Neural crest cell (in vitro differentiated cells): ENCODE measurements at regions not wholly inside any gene's neighbourhood (a gene's known extent, or its start where the extent isn't known, plus 50 kb on each side); places are given as distances from the start of the nearest gene placed in this dataset.
"Not testable (repeated sequence)": the region's sequence is repeated elsewhere in the genome, so short reads cannot be mapped to it uniquely, and the experiment has no call there.

Source experiments
- DNase-seq: peaks from one replicate; pipeline ENCODE4 v3.0.0; 2021; ENCODE audit warnings: low read depth, mixed read lengths, low spot score
- H3K27ac Mint-ChIP-seq: one replicate; pipeline ENCODE4 v1.8.0; 2021; ENCODE audit warnings: mild to moderate bottlenecking, mixed read lengths; ENCODE audit not compliant: unreplicated experiment
- H3K27me3 Mint-ChIP-seq: 2 replicates; pipeline ENCODE4 v1.8.0; 2021; ENCODE audit warnings: low read depth, mild to moderate bottlenecking, mixed read lengths
- H3K36me3 Mint-ChIP-seq: 2 replicates; pipeline ENCODE4 v1.8.0; 2021; ENCODE audit warnings: low read depth, mild to moderate bottlenecking, mixed read lengths
- H3K4me1 Mint-ChIP-seq: 2 replicates; pipeline ENCODE4 v1.8.0; 2021; ENCODE audit warnings: mixed read lengths
- H3K4me3 Mint-ChIP-seq: one replicate; pipeline ENCODE4 v1.8.0; 2021; ENCODE audit warnings: mild to moderate bottlenecking, mixed read lengths
- H3K9me3 Mint-ChIP-seq: 2 replicates; pipeline ENCODE4 v1.8.0; 2021; ENCODE audit warnings: mixed read lengths
- TF ChIP-seq, protein P1 (sequence below): fragments of 200-600 bp; sonication (generic); conservative IDR thresholded peaks from 2 replicates; pipeline ENCODE4 v1.5.0; 2021; ENCODE audit warnings: antibody characterized with exemption, mild to moderate bottlenecking

DNA sequence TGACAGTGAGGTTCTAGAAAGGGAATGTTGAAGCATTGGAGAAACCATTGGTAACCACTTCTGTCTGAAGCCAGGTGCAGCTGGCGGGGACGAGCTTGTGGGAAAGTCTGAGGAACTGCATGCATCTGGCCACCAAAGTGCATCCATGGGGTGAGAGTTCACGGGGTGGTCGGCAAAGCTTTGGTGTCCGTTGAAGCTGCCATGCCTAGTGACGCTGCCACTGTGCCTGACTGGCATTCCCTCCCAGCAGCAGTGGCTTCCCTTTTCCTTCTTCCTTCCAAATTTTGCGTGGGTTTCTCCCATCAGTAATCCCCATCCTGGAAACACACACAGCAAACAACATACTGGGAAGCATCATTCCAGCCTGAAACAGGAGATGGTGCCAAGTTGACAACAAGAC, 145.7 kb upstream of the ALDH1B1 start:
- Mint-ChIP-seq H3K27me3 (no peaks in the 10 kb centered on the region), H3K27ac (no peak overlapping the region), H3K4me1 (peaks cover 4% of the 10 kb centered on the region), H3K9me3 (no peaks in the 10 kb centered on the region), H3K36me3 (no peaks in the 10 kb centered on the region), H3K4me3 (no peak overlapping the region)
- no peak for DNase-seq
- TF ChIP-seq, protein P1, sequence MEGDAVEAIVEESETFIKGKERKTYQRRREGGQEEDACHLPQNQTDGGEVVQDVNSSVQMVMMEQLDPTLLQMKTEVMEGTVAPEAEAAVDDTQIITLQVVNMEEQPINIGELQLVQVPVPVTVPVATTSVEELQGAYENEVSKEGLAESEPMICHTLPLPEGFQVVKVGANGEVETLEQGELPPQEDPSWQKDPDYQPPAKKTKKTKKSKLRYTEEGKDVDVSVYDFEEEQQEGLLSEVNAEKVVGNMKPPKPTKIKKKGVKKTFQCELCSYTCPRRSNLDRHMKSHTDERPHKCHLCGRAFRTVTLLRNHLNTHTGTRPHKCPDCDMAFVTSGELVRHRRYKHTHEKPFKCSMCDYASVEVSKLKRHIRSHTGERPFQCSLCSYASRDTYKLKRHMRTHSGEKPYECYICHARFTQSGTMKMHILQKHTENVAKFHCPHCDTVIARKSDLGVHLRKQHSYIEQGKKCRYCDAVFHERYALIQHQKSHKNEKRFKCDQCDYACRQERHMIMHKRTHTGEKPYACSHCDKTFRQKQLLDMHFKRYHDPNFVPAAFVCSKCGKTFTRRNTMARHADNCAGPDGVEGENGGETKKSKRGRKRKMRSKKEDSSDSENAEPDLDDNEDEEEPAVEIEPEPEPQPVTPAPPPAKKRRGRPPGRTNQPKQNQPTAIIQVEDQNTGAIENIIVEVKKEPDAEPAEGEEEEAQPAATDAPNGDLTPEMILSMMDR = no peak

DNA sequence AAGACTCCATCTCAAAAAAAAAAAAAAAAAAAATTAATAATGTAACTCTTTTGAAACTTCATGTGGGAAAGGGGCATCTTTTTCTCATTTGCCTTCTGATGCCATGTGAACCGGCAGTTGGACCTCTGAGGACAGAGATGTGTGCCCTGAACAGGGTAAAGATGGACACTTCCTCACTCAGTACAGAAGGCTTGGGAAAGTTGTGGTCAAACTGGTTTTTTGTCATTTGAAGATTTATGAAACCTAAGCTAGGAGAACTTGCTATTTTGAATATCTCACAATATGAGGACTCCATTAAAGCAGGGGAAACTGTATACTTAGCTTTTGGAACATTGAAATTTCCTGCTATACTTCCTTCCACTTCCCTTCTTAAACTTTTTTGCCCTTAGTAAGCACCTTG, 147.5 kb upstream of the ALDH1B1 start:
- H3K27ac Mint-ChIP-seq = no peak overlapping the region
- peaks cover 2% of the 10 kb centered on the region for H3K36me3 Mint-ChIP-seq
- no peak for DNase-seq
- H3K9me3 Mint-ChIP-seq = no peaks in the 10 kb centered on the region
- TF ChIP-seq, protein P1 = no peak
- peaks cover 4% of the 10 kb centered on the region for H3K4me1 Mint-ChIP-seq
- H3K27me3 Mint-ChIP-seq = no peaks in the 10 kb centered on the region
- no peak overlapping the region for H3K4me3 Mint-ChIP-seq

DNA sequence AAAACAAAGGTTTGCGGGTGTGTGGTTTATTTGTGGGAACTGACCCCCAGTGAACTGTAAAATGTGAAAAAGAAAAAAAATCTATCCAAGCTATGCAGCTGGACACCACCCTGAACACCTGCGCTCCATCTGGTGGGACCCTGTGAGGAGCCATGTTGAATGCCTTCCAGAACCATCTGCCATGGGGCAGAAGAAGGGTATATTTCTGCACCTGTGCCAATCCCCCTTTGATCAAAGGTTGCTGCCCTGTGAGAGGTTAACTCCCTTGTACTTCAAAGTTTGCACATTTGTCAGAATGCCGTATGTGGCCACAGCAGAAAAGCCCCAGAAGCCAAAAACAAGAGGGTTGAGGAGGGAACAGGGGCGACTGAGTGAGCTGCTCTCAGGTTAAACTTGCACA, 148.5 kb upstream of the ALDH1B1 start:
- no peak for DNase-seq
- Mint-ChIP-seq H3K36me3 (peaks cover 3% of the 10 kb centered on the region), H3K27me3 (no peaks in the 10 kb centered on the region), H3K4me1 (peaks cover 4% of the 10 kb centered on the region), H3K9me3 (no peaks in the 10 kb centered on the region), H3K4me3 (no peak overlapping the region), H3K27ac (no peak overlapping the region)
- TF ChIP-seq, protein P1 = no peak

DNA sequence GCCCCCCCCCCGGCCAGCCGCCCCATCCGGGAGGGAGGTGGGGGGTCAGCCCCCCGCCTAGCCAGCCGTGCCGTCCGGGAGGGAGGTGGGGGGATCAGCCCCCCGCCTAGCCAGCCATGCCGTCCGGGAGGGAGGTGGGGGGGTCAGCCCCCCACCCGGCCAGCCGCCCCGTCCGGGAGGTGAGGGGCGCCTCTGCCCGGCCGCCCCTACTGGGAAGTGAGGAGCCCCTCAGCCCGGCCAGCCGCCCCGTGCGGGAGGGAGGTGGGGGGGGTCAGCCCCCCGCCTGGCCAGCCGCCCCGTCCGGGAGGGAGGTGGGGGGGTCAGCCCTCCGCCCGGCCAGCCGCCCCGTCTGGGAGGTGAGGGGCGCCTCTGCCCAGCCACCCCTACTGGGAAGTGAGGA, 150.4 kb upstream of the ALDH1B1 start:
- not testable (repeated sequence) for DNase-seq, H3K36me3 Mint-ChIP-seq, H3K27me3 Mint-ChIP-seq, H3K9me3 Mint-ChIP-seq, H3K4me3 Mint-ChIP-seq, H3K27ac Mint-ChIP-seq
- H3K4me1 Mint-ChIP-seq = peaks cover 16% of the 10 kb centered on the region

DNA sequence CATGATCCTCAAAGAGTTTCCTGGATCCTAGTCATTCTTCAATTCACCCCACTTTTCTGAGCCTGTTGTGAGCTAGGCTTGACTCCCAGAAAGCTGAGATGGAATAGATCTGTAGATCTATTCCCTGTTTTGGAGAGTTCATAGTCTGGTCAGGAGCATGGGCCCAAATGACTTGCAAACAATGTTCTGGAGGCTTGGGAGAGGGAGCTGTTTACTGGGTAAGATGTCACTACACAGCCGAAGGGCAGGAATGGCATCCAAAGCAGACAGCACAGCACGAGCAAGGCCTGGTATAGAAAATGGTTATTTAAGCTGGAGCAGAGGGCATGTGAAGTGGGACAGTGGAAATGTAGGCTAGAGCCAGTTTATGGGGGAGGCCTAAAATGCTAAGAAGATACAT, 152.5 kb upstream of the ALDH1B1 start:
- Mint-ChIP-seq H3K9me3 (no peaks in the 10 kb centered on the region), H3K4me3 (no peak overlapping the region), H3K4me1 (peaks cover 24% of the 10 kb centered on the region), H3K27ac (peak overlapping the region; percentile 27), H3K36me3 (peaks cover 3% of the 10 kb centered on the region), H3K27me3 (no peaks in the 10 kb centered on the region)
- no peak for DNase-seq
- TF ChIP-seq, protein P1 = no peak

DNA sequence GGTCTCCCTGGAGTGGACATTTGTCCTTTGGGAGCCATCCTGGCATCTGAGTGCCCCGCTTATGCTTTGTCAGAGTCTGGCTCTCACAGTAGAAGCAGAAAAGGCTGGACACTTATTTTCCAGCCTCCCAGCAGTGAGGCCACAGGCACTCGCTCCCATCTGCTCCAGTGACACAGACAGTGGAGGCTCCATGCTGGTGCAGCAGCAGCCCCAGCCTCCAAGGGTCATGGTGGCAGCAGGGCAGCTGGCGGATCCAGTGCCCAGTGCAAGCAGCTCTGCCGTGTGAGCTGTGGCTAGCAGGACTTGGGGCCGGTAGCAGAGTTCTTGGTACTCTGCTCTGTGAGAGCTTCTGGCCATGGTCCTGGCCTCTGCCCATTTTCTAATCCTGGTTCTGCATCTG, 157.3 kb upstream of the ALDH1B1 start:
- H3K27me3 Mint-ChIP-seq = peaks cover 3% of the 10 kb centered on the region
- H3K27ac Mint-ChIP-seq = no peak overlapping the region
- peaks cover 3% of the 10 kb centered on the region for H3K36me3 Mint-ChIP-seq
- no peaks in the 10 kb centered on the region for H3K9me3 Mint-ChIP-seq
- TF ChIP-seq, protein P1 = no peak
- H3K4me3 Mint-ChIP-seq = no peak overlapping the region
- peaks cover 20% of the 10 kb centered on the region for H3K4me1 Mint-ChIP-seq
- DNase-seq = no peak
